Right lobe of liver (tissue), 6 donors: ENCODE measurements at regions not wholly inside any gene's neighbourhood (a gene's known extent, or its start where the extent isn't known, plus 50 kb on each side); places are given as distances from the start of the nearest gene placed in this dataset.

ENCODE experiments used
- ATAC-seq, 4 donors: fragments of 200-7000 bp; cut with Tn5 transposase; one replicate each; pipeline ENCODE4 v1.9.1; 2020; ENCODE audit warnings: mild to moderate bottlenecking in 4 of 4, moderate library complexity in 4 of 4
- DNase-seq, 3 donors: peaks; one replicate each; pipeline ENCODE4 v3.0.0-alpha.2; 2020
- H3K27ac ChIP-seq, 3 donors: fragments of 200-600 bp; one replicate each; pipeline ENCODE4 v1.8.0; 2022
- H3K27me3 ChIP-seq, 2 donors: fragments of 200-600 bp; one replicate each; pipeline ENCODE4 v1.8.0; 2022
- H3K36me3 ChIP-seq, 4 donors: fragments of 200-600 bp; sonication (generic) in 1 of 4; one replicate each; pipeline versions ENCODE4 v1.5.1 to v1.8.0; 2017 to 2022; ENCODE audit warnings: control low read depth in 1 of 4
- H3K4me1 ChIP-seq, 4 donors: fragments of 200-600 bp; sonication (generic) in 1 of 4; one replicate each; pipeline versions ENCODE4 v1.5.1 to v1.8.0; 2017 to 2022; ENCODE audit warnings: control low read depth in 1 of 4
- H3K4me3 ChIP-seq, 3 donors: fragments of 200-600 bp; one replicate each; pipeline ENCODE4 v1.8.0; 2022
- H3K9me3 ChIP-seq, 4 donors: fragments of 200-600 bp; sonication (generic) in 1 of 4; one replicate each; pipeline versions ENCODE4 v1.5.1 to v1.8.0; 2017 to 2022; ENCODE audit warnings: control low read depth in 1 of 4
- CTCF ChIP-seq, 4 donors: fragments of 200-600 bp in 3 of 4; fragments of 450-650 bp in 1 of 4; IDR thresholded peaks; one replicate each; pipeline versions ENCODE4 v1.5.1 to v1.8.0; 2016 to 2022; ENCODE audit warnings: antibody characterized with exemption in 4 of 4, mild to moderate bottlenecking in 2 of 4
- POLR2A ChIP-seq: fragments of 450-650 bp; IDR thresholded peaks from one replicate; pipeline ENCODE4 v1.6.1; 2017; ENCODE audit warnings: antibody characterized with exemption, mild to moderate bottlenecking
- WGBS: methylation state at CpG from one replicate; pipeline ENCODE4 v1.1.6; 2018; ENCODE audit warnings: low coverage, low lambda C conversion rate; ENCODE audit not compliant: insufficient coverage; ENCODE audit errors: missing lambda C conversion rate; 5-methylcytosine and 5-hydroxymethylcytosine counted together
- intact Hi-C, 2 donors: fragments of 100-400 bp; cut with DNase I; formaldehyde crosslinking; loops; one replicate each; pipeline versions ENCODE4 v1.11.2 to v1.14.1; 2022
- donor health status: DM: no; HTN: yes; CAD: no.
- donor health status: DM: no; HTN: no; CAD: no.
- donor health status: DM: no; HTN: no; CAD: no.
- donor health status: DM: no; HTN: yes; CAD: no.
- donor health status: DM: no; HTN: yes; CAD: no.

DNA sequence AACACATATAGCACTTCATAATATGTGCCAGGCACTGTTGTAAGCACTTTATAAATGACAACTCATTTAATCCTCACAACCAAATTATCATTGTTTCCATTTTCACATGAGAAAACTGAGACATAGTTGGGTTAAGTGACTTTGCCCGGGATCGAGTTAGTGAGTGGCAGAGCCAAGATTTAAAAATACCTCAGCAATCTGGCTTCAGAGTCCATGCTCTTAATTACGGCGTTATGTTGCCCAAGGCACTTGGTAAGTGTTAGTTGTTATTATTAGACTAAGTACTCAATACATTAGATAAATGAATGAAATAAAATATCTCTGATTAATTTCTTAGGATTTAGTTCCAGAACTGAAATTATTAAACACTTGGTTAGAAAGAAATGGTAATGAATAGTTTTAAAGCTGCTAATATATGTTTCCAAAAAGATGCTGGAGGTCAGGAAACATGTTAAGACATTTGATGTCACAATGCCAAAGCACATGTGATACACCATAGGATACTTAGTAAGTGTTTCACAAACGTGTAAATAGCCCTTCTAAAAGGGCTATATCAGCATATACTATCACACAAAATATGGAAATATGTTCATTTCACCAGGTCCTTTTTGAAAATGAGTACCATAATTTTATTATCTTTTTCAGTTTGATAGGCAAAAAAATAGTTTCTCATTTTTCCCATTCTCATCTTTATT, 301.9 kb downstream of the GPAT3 start:
- WGBS = 65% methylated on average over 5 of the region's 5 CpGs
- intact Hi-C loops = no loop called here
- H3K9me3 ChIP-seq = no peaks in the 10 kb centered on the region
- H3K4me1 ChIP-seq = no peaks in the 10 kb centered on the region
- TF ChIP-seq CTCF (IDR thresholded peaks at IDR 0.05) (no peak), POLR2A (no peak)
- H3K27me3 ChIP-seq = no peaks in the 10 kb centered on the region
- ATAC-seq (no peak), DNase-seq (no peak)
- no peak overlapping the region for H3K27ac ChIP-seq
- no peak overlapping the region for H3K4me3 ChIP-seq
- no peaks in the 10 kb centered on the region for H3K36me3 ChIP-seq

GRCh38 chr4:83833920-83834319, 298.0 kb downstream of the GPAT3 start:
- H3K4me1 ChIP-seq = no peaks in the 10 kb centered on the region
- no peak overlapping the region for H3K27ac ChIP-seq
- TF ChIP-seq POLR2A (no peak), CTCF (IDR thresholded peaks at IDR 0.05) (no peak)
- H3K9me3 ChIP-seq = no peaks in the 10 kb centered on the region
- H3K4me3 ChIP-seq = no peak overlapping the region
- intact Hi-C loops = no loop called here
- no peaks in the 10 kb centered on the region for H3K27me3 ChIP-seq
- H3K36me3 ChIP-seq = no peaks in the 10 kb centered on the region
- 47% methylated on average over 2 of the region's 2 CpGs for WGBS
- DNase-seq (no peak), ATAC-seq (no peak)

GRCh38 chr4:83832110-83832825, 296.4 kb downstream of the GPAT3 start:
- Histone ChIP-seq H3K27ac (no peak overlapping the region), H3K27me3 (no peaks in the 10 kb centered on the region), H3K9me3 (no peaks in the 10 kb centered on the region), H3K4me1 (no peaks in the 10 kb centered on the region), H3K36me3 (no peaks in the 10 kb centered on the region), H3K4me3 (no peak overlapping the region)
- WGBS = 73% methylated on average over 4 of the region's 4 CpGs
- no peak for ATAC-seq
- intact Hi-C loops = no loop called here
- TF ChIP-seq POLR2A = no peak
- no peak for TF ChIP-seq CTCF (IDR thresholded peaks at IDR 0.05)
- no peak for DNase-seq

DNA sequence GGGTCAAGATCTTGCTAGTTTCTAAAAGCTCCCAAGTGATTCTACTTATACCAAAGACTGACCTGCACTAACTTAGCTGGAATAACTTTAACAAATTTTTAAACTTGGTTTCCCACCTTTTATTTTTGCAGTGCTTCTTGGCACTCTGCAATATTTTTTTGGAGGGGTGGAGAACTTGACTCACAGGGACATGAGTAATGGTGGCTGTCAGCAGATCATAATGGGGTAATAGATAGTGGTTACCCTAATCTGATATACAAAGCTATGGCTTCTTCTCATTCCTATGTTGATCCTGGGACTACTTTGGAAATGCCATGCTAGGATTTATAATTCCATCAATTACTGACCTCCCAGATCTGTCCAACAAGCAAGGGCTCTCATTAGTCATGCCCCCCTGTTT, 295.7 kb downstream of the GPAT3 start:
- Histone ChIP-seq H3K9me3 (no peaks in the 10 kb centered on the region), H3K36me3 (no peaks in the 10 kb centered on the region), H3K27me3 (no peaks in the 10 kb centered on the region), H3K27ac (no peak overlapping the region), H3K4me1 (no peaks in the 10 kb centered on the region), H3K4me3 (no peak overlapping the region)
- ATAC-seq (no peak), DNase-seq (no peak)
- intact Hi-C loops = no loop called here
- no peak for TF ChIP-seq POLR2A
- TF ChIP-seq CTCF (IDR thresholded peaks at IDR 0.05) = no peak
